GM19395 (cell line): ENCODE measurements at regions not wholly inside any gene's neighbourhood (a gene's known extent, or its start where the extent isn't known, plus 50 kb on each side); places are given as distances from the start of the nearest gene placed in this dataset.

Source experiments
- ATAC-seq: cut with Tn5 transposase; IDR thresholded peaks from one replicate; pipeline ENCODE4 v1.9.1; 2021; ENCODE audit warnings: mild to moderate bottlenecking, moderate library complexity; ENCODE audit not compliant: unreplicated experiment

- ATAC-seq: no peak
Observed at GRCh38 chr1:50358962-50359361, 64.3 kb downstream of the DMRTA2 start.

- no peak for ATAC-seq
Observed at GRCh38 chr1:50357186-50357585, 66.1 kb downstream of the DMRTA2 start.

- ATAC-seq: no peak
Observed at GRCh38 chr1:50354813-50355212, 68.4 kb downstream of the DMRTA2 start.

GRCh38 chr1:50352428-50352827 lies 70.8 kb downstream of the DMRTA2 start:
- no peak for ATAC-seq

- ATAC-seq: no peak
Observed at GRCh38 chr1:50350868-50351267, 72.4 kb downstream of the DMRTA2 start.

GRCh38 chr1:50350421-50350820 lies 72.8 kb downstream of the DMRTA2 start:
- ATAC-seq: no peak

GRCh38 chr1:50349242-50349565 lies 74.0 kb downstream of the DMRTA2 start:
- no peak for ATAC-seq

GRCh38 chr1:50348449-50349241 lies 74.6 kb downstream of the DMRTA2 start:
- peak; percentile 85 for ATAC-seq

GRCh38 chr1:50347933-50348332 lies 75.3 kb downstream of the DMRTA2 start:
- ATAC-seq: no peak

- ATAC-seq: no peak
Observed at GRCh38 chr1:50346621-50347020, 76.6 kb downstream of the DMRTA2 start.

- ATAC-seq: no peak
Observed at GRCh38 chr1:50343323-50343722, 79.9 kb downstream of the DMRTA2 start.

- ATAC-seq: no peak
Observed at GRCh38 chr1:50342525-50342924, 80.7 kb downstream of the DMRTA2 start.

GRCh38 chr1:50335036-50335435 lies 88.2 kb downstream of the DMRTA2 start:
- no peak for ATAC-seq

GRCh38 chr1:50333595-50333974 lies 89.7 kb downstream of the DMRTA2 start:
- peak; percentile 86 for ATAC-seq

GRCh38 chr1:50332941-50333594 lies 90.2 kb downstream of the DMRTA2 start:
- ATAC-seq: peak; percentile 81

GRCh38 chr1:50329332-50329932 lies 93.8 kb downstream of the DMRTA2 start:
- no peak for ATAC-seq

- ATAC-seq: no peak
Observed at GRCh38 chr1:50328552-50328951, 94.7 kb downstream of the DMRTA2 start.

GRCh38 chr1:50326026-50326425 lies 97.2 kb downstream of the DMRTA2 start:
- ATAC-seq: no peak

GRCh38 chr1:50322579-50322978 lies 100.7 kb downstream of the DMRTA2 start:
- ATAC-seq: no peak

- no peak for ATAC-seq
Observed at GRCh38 chr1:50318428-50318827, 104.8 kb downstream of the DMRTA2 start.

- no peak for ATAC-seq
Observed at GRCh38 chr1:50308878-50309277, 114.4 kb downstream of the DMRTA2 start.

GRCh38 chr1:50305808-50306207 lies 117.4 kb downstream of the DMRTA2 start:
- ATAC-seq: no peak
